NCI-H460 (cell line): ENCODE measurements at regions not wholly inside any gene's neighbourhood (a gene's known extent, or its start where the extent isn't known, plus 50 kb on each side); places are given as distances from the start of the nearest gene placed in this dataset.
"Not testable (repeated sequence)": the region's sequence is repeated elsewhere in the genome, so short reads cannot be mapped to it uniquely, and the experiment has no call there.

Experiments used
- DNase-seq: peaks from one replicate; pipeline ENCODE4 v3.0.0-alpha.2; 2016; ENCODE audit warnings: low read depth; ENCODE audit errors: extremely low read depth

DNA sequence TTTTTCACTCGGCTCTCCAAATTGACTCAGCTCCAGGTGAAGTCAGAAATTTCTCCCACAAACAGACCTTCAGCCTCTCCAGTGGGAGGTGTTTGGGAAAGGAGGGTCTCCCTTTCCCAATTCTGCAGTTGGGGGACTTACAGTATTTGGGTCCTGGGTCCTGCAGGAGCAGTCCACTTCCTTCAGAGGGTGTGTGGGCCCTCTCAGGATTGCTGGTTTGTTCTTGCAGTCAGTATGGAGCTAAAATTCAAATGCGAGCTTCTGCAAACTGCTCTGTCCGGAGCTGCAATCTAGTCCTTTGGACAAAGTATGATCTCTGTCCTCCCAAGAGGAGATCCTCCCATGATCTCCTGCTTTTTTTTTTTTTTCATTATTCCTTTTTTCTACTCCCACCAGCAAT is 87.9 kb upstream of the MSTN start:
- DNase-seq, result no peak

DNA sequence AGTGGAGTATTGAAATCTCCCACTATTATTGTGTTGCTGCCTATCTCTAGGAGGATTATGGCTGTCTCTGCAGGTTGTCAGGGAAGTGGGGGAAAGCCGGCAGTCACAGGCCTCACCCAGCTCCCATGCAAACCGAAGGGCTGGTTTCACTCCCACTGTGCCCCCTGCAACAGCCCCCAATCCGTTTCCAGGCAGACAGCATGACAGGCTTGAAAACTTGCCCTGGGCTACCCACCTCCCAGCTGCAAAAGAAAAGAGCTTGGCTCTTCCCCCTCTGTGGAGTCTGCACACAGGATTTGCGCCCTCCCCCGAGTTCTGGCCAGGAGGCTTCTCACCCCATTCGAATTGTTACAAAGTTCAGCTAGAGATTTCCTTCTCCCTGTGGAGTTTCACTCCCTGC is 87.4 kb upstream of the MSTN start:
- no peak for DNase-seq

DNA sequence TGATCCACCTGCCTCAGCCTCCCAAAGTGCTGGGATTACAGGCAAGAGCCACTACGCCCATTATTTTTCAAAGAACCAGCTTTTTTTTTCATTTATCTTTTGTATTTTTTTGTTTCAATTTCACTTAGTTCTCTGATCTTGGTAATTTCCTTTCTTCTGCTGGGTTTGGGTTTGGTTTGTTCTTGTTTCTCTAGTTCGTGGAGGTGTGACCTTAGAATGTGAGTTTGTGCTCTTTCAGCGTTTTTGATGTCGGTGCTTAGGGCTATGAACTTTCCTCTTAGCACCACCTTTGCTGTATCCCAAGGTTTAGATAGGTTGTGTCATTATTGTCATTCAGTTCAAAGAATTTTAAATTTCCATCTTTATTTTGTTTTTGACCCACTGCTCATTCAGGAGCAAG is 86.7 kb upstream of the MSTN start:
- no peak for DNase-seq

DNA sequence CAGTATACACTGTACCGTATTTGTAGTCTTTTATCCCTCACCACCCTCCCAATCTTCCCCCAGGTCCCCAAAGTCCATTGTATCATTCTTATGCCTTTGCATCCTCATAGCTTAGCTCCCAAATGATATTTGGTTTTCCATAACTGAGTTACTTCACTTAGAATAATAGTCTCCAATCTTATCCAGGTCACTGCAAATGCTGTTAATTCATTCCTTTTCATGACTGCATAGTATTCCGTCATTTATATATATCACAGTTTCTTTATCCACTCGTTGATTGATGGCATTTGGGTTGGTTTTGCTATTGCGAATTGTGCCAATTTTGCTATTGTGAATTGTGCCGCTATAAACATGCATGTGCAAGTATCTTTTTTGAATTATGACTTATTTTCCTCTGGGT is 83.6 kb upstream of the MSTN start:
- not testable (repeated sequence) for DNase-seq

DNA sequence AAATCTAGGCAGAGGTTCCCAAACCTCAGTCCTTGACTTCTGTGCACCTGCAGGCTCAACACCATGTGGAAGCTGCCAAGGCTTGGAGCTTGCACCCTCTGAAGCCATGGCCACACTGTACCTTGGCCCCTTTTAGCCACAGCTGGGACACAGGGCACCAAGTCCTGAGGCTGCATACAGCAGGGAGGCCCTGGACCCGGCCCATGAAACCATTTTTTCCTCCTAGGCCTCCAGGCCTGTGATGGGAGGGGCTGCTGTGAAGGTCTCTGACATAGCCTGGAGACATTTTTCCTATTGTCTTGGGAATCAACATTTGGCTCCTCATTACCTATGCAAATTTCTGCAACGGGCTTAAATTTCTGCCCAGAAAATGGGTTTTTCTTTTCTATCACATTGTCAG is 77.9 kb upstream of the MSTN start:
- not testable (repeated sequence) for DNase-seq

DNA sequence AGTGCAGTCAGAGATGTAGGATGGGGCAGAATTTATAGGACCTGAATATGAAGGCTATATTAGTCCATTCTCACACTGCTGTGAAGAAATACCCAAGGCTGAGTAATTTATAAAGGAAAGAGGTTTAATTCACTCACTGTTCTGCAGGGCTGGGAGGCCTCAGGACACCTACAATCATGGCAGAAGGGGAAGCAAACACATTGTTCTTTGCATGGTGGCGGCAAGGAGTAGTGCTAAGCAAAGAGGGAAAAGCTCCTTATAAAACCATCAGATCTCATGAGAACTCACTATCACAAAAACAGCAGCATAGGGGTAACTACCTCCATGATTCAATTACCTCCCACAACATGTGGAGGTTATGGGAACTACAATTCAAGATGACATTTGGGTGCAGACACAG is 76.8 kb upstream of the MSTN start:
- DNase-seq, result no peak

DNA sequence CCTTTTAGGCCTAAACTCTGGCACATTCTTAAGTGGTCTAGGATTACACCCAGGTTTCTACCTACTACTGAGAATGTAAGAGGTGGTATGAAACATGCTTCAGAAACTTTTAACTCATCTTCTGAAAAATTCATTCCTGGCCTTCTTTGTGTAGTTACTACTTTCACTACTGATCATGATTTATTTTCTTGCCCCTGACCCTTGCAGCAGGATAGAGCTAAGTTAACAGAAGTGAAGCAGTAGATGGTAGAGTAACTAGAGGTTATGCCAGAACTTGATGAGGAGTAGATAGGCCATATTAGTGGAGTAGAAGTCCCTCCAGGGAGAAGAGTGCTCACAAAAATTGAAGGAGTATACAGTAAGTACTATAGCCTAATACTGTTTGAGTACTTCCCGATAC is 75.5 kb upstream of the MSTN start:
- DNase-seq, result no peak

DNA sequence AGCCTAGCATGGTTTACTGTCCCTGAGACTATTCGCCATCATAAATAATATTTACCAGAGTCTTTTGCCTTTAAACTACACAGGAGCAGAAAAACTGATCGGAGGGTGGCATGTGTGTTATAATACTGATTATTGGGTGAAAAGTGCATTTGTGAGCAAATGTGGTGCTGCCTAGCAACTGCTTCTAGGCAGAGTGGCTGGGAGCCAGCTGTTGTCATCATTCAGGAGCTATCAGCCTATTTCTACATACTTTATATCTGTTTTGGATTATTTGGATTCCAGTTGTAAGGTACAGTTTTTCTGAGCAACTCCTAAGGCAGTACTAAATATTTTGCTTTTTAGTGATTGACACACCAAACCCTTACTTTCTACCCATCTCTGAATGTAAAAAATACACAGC is 75.0 kb upstream of the MSTN start:
- no peak for DNase-seq

DNA sequence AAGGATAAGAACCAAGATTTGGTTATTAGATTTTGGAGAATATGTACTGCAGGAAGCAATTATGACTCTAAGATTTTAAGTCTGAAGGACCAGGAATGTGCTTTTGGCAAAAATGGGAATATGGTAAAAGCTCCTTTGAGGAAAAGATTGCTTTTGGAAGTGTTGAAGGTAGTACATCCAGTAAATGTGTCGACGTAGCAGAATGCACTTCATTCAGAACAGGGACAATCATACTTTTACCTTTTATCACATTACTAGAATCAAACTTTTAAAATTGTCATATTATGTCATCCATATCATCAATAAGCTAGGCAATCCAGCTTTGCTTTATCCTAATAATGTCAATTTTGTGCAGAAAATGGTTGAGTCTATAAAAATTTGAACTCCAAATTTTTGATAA is 74.3 kb upstream of the MSTN start:
- DNase-seq, result no peak

DNA sequence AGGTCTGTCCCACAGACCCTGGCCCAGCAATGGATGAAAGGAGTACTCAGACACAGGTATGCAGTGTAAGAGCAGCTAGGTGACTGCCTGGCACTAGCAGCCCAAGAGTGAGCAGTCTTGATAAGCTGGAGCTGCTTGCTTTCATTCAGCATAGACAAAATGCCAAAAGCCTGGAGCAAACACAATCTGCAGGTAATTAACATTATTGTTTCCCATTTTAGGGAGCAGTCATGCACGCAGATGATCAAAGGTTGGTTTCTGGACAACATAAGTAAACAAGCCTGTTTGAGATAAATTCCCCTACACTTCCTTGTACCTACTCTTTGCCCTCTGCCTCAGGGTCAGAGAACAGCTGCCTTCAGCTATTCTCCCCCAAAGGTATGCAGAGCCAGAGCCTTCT is 73.7 kb upstream of the MSTN start:
- no peak for DNase-seq

DNA sequence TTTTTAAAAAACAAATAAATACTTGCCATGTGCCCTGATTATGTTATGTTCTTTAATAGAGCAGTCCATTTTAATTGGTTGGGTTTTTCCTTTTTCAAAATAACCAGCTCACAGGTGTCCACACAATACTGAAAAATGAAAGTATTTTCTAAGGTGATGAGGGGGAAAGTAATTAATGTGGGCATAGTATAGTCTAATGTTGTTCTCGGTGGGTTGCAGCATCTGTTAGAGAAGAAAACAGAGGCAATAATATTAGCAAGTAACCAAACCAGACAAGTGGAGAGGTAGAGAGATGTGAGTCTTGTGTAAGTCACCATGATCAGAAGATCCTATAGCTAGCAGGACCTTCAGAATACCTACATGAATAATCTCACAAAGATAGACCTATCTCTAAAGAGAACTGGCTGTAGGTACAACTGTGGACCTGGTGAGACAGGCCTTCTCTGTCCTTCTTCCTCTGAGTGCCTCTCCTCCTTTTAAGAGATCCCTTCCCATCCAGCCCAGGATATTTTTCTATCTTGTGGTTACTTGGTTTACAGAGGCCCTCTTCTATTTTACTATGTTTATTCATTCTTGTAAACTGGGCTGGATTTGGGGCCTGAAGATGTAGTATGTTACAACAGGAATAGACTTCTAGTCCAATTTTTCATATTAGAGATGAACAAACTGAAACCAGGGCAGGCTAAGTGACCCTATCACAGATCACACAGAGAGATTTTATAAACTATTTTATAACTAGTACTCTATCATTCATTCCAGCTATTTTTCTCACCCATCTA is 67.1 kb upstream of the MSTN start:
- no peak for DNase-seq

DNA sequence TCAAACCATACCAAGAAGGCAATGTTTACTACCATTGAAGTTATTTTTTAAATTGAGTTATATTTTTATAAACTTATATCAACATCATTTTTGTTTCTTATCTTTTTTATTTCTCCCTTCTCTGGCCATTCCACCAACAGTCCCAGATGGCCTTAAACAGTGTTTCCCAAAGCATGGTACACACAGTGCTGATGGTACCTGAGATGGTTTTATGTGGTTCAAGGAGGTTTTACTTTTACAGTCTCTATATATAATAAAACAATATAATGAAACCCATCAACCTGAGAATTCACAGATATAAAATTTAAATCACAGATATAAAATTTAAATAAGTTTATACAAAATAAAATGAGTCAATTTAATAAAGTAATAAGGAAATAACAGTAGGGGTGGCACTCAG is 65.1 kb upstream of the MSTN start:
- DNase-seq, result no peak

DNA sequence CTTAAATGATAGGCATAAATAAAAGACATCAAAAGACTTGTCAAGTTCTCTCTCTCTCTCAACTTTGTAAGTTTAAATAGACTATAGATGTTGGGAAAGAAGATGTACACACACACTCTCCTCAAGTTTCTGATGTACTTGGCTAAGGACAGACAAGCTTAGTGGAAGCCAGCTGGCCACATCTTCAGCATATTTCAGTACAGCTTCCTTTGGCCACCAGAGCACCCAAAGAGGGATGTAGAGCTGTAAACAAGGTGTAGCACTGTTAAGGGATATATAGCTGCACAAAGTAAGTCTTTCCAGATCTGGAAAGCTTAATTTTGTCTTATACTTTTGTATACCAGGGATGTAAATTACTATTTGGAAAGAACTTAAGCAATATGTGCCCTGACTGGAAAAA is 64.3 kb upstream of the MSTN start:
- DNase-seq, result no peak

DNA sequence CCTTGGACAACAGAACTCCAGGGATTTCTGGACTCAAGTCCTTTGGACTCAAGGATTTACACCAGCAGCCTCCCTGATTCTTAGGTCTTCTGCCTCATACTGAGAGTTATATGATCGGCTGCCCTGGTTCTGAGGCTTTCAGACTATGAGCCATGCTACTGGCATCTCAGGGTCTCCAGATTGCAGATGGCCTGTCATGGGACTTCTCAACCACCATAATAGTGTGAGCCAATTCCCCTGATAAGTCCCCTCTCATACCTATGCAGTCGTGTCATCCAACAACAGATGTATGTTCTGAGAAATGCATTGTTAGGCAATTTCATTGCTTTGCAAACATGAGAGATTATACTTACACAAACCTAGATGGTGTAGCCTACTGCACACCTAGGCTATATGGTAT is 61.4 kb upstream of the MSTN start:
- no peak for DNase-seq

DNA sequence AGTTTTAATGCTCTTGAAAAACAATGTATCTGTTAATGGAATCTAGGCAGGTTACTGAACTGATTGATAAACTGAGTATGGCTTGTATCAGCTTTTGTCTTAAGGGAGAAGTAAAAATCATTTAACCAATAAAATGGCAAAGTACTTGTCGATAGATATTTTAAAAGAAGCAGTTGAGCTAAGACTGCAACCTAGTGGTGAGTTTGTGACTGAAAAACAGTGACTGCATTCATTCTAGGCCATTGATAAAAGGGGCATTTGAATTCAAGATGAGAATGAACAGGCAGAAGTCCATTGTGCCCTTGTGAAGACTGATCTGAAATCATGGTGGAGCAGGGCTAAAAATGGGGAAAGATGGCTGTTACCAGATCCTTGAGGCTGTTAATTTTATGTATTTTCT is 59.4 kb upstream of the MSTN start:
- DNase-seq, result peak; percentile 5

DNA sequence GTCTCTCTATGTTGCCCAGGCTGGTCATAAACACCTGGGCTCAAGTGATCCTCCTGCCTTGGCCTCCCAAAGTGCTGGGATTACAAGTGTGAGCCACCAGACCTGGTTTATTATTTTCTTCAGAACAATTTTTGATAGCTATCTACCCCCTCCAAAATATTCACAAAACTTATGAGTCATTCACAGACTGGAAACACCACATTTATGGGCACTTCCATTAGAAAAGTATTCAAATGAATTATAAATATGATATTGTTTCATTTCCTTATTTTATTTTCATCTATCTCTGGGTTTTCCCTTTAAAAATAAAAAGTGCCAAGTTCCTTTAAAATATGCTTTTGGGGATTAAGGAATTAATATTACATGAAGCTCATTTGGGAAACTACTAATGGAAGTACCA is 58.8 kb upstream of the MSTN start:
- DNase-seq, result no peak

DNA sequence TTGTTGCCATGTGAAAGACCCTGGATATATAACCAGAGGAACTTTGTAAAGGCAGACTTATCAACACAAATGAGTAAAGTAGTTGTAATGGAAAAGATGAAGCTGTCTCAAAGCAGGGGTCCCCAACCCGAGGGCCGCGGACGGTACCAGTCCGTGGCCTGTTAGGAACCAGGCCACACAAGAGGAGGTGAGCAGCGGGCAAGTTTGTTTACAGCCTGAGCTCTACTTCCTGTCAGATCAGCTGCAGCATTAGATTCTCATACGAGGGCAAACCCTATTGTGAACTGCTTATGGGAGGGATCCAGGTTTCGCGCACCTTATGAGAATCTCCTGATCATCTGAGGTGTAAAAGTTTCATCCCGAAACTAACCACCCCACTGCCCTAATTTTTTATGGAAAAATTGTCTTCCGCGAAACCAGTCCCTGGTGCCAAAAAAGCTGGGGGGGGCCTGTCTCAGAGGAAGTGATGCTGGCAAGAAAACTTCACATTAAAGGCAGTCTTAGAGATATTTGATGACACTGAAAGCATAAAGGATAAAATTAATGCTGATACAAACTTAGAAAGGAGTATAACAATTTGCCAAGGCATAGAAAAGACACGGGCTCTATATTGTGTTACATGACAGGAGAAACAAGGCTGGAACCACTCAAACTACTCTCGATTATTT is 57.5 kb upstream of the MSTN start:
- DNase-seq, result no peak

DNA sequence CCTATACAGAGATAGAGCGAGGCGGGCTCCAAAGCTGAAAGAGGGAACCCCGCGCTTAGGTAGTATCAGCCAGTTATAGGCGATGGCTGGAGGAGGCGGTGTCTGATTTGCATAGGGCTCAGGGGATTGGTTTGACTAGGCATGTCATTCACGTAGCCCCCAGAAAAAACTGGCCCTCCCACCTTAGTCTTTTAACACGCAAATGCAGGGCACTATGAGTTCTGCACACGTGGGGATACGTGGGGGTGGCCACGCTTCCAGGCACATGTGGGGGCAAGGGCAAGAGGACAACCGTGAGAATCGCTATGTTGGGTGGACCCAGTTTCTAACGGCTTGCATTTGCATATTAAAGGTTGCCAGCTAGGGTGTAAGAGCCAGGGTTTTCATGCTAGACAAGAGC is 56.7 kb upstream of the MSTN start:
- no peak for DNase-seq

DNA sequence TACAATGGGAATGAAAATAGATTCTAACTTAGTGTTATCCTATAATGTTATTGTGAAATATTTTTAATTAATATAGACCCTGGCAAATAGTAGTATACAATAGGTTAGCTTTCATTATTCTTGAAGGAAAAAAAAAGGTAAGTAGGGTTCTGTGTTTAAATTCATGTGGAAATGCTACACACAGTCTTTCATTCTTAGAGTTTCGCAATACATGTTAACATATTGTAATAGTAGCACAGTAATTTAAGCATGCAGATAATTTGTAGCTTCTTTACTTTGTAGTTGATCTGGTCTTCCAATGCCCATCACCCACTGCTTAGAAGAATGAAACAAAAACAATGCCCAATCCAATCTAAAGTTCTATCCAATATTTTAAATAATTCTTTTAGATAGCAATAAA is 54.8 kb upstream of the MSTN start:
- DNase-seq, result no peak

DNA sequence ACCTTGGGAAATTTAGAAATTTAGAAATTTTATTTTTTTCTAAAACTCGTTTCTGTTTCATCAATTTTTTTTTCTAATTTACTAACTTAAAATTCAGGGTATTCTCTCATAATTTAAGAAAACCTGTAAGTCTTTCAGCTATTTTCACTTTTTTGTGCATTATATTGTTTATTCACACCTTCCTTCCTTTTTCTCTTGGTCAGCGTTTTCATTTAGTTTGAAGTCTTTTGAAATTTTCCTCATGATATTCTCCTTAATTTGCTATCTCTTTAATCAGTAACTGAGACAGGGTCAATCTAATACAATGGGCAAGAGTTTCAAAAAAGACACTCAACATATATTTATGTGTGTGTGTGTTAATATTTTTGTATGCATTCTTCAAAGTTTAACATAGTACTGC is 50.5 kb upstream of the MSTN start:
- DNase-seq, result no peak
